Uterus (tissue), 3 donors: ENCODE measurements at regions not wholly inside any gene's neighbourhood (a gene's known extent, or its start where the extent isn't known, plus 50 kb on each side); places are given as distances from the start of the nearest gene placed in this dataset.

Experiments
- DNase-seq, 2 donors: peaks; one replicate each; pipeline ENCODE4 v3.0.0-alpha.2; 2019 to 2020
- H3K27ac ChIP-seq, 2 donors: fragments of 200-600 bp; sonication (generic); 1 replicate in 1 of 2; 2 replicates in 1 of 2; pipeline ENCODE4 v1.5.1; 2016 to 2018
- H3K27me3 ChIP-seq, 2 donors: fragments of 200-600 bp; sonication (generic); one replicate each; pipeline ENCODE4 v1.5.1; 2018 to 2019; ENCODE audit warnings: control low read depth in 1 of 2
- H3K36me3 ChIP-seq, 2 donors: fragments of 200-600 bp; sonication (generic); one replicate each; pipeline ENCODE4 v1.5.1; 2019; ENCODE audit warnings: control low read depth in 1 of 2
- H3K4me1 ChIP-seq, 2 donors: fragments of 200-600 bp; sonication (generic); one replicate each; pipeline ENCODE4 v1.5.1; 2018 to 2019; ENCODE audit warnings: control low read depth in 1 of 2
- H3K4me3 ChIP-seq, 2 donors: fragments of 200-600 bp; sonication (generic); 1 replicate in 1 of 2; 2 replicates in 1 of 2; pipeline ENCODE4 v1.5.1; 2018 to 2019; ENCODE audit warnings: mild to moderate bottlenecking in 1 of 2
- H3K9me3 ChIP-seq, 2 donors: fragments of 200-600 bp; sonication (generic); one replicate each; pipeline ENCODE4 v1.5.1; 2019; ENCODE audit warnings: control low read depth in 1 of 2
- POLR2A ChIP-seq, 2 donors: fragments of 450-650 bp; IDR thresholded peaks; one replicate each; pipeline ENCODE4 v1.6.1; 2016; ENCODE audit warnings: antibody characterized with exemption in 2 of 2, mild to moderate bottlenecking in 1 of 2, moderate library complexity in 1 of 2
- intact Hi-C: fragments of 100-400 bp; cut with DNase I; formaldehyde crosslinking; loops from one replicate; pipeline ENCODE4 v1.15.1; 2023; ENCODE audit warnings: low total_unique reads
- TF ChIP-seq, protein P1 (sequence below), 4 experiments: fragments of 200-600 bp in 2 of 4; fragments of 450-650 bp in 2 of 4; sonication (generic) in 2 of 4; IDR thresholded peaks; one replicate each; pipeline ENCODE4 v1.5.1; 2016 to 2019; ENCODE audit warnings: antibody characterized with exemption in 4 of 4, mild to moderate bottlenecking in 2 of 4, moderate library complexity in 1 of 4
- donor health status: DM: yes; HTN: yes; CAD: no.

DNA sequence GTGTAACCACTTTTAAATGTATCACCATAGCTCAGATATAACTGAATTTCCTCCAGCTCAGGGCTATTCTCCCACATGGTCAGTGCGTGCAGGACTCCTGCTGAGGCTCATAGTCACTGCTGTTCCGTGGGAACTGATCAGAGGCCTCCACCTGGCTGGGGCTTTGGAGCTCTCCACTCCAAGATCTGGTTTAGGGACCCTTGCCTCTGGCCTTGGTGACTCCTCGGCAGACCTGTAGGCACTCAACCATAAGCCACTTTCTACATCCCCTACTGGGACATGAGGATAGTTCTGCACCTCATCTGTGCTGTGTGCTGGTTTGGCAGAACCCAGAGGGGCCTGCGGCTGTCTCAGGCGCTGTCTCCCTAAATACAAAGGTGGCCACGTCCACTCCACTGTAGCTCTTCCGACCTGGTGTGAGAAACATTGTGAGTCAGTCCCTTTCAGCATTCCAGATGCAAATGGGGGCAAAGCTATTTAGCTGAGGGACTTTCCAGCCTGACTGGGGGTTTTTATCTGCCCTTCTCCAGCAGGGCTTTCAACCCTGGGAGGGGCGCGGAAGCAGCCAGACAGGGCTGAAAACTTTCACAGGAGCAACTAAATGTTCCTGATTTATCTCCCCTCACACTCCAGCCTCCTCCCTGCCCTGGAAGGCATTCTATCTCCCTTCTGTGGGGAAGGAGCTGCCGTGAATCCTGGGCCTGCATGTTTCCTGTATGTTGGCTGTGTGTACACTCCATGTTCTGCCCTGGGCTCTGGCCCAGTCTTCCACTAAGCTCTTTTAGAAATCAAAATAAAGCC is 218.3 kb upstream of the DAAM1 start:
- no peak for TF ChIP-seq POLR2A (IDR thresholded peaks at IDR 0.05)
- TF ChIP-seq, protein P1, sequence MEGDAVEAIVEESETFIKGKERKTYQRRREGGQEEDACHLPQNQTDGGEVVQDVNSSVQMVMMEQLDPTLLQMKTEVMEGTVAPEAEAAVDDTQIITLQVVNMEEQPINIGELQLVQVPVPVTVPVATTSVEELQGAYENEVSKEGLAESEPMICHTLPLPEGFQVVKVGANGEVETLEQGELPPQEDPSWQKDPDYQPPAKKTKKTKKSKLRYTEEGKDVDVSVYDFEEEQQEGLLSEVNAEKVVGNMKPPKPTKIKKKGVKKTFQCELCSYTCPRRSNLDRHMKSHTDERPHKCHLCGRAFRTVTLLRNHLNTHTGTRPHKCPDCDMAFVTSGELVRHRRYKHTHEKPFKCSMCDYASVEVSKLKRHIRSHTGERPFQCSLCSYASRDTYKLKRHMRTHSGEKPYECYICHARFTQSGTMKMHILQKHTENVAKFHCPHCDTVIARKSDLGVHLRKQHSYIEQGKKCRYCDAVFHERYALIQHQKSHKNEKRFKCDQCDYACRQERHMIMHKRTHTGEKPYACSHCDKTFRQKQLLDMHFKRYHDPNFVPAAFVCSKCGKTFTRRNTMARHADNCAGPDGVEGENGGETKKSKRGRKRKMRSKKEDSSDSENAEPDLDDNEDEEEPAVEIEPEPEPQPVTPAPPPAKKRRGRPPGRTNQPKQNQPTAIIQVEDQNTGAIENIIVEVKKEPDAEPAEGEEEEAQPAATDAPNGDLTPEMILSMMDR (IDR thresholded peaks at IDR 0.05) = no peak
- intact Hi-C loops = no loop called here

GRCh38 chr14:58972233-58973017 is 216.0 kb upstream of the DAAM1 start:
- no peak overlapping the region for H3K4me3 ChIP-seq
- intact Hi-C loops = no loop called here
- TF ChIP-seq, protein P1 (IDR thresholded peaks at IDR 0.05) = no peak
- TF ChIP-seq POLR2A (IDR thresholded peaks at IDR 0.05) = no peak
- no peaks in the 10 kb centered on the region for H3K27me3 ChIP-seq
- H3K9me3 ChIP-seq = no peaks in the 10 kb centered on the region
- no peak overlapping the region for H3K27ac ChIP-seq
- no peaks in the 10 kb centered on the region for H3K36me3 ChIP-seq
- no peaks in the 10 kb centered on the region for H3K4me1 ChIP-seq
- DNase-seq = no peak

More for the DNA sequence above, 218.3 kb upstream of the DAAM1 start:
- H3K9me3 ChIP-seq = no peaks in the 10 kb centered on the region
- H3K4me1 ChIP-seq = no peaks in the 10 kb centered on the region
- no peaks in the 10 kb centered on the region for H3K27me3 ChIP-seq
- no peaks in the 10 kb centered on the region for H3K36me3 ChIP-seq
- H3K27ac ChIP-seq = no peak overlapping the region
- no peak for DNase-seq
- H3K4me3 ChIP-seq = no peak overlapping the region

DNA sequence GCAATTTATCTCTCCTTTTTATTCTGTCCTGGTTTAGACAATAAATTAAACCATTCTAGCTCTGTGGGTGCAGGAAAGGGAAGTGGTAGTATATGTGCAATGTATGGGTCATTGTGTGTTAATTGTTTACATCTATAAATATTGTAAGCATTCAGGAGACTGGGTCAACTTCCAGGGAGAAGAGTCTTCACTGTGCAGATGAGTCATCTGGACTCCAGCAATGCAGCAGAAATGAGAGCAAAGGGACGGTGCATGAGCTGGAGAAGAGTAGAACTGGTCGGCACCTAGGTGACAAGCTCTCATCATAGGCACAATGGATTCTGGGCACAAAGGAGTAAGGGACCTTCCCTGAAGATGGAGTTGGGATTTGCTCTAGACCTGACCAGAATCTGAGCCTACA is 211.1 kb upstream of the DAAM1 start:
- no peaks in the 10 kb centered on the region for H3K9me3 ChIP-seq
- H3K4me1 ChIP-seq = no peaks in the 10 kb centered on the region
- intact Hi-C loops = no loop called here
- no peaks in the 10 kb centered on the region for H3K27me3 ChIP-seq
- no peak for DNase-seq
- no peak overlapping the region for H3K27ac ChIP-seq
- no peaks in the 10 kb centered on the region for H3K36me3 ChIP-seq
- TF ChIP-seq, protein P1 (IDR thresholded peaks at IDR 0.05) = no peak
- no peak for TF ChIP-seq POLR2A (IDR thresholded peaks at IDR 0.05)
- H3K4me3 ChIP-seq = no peak overlapping the region

DNA sequence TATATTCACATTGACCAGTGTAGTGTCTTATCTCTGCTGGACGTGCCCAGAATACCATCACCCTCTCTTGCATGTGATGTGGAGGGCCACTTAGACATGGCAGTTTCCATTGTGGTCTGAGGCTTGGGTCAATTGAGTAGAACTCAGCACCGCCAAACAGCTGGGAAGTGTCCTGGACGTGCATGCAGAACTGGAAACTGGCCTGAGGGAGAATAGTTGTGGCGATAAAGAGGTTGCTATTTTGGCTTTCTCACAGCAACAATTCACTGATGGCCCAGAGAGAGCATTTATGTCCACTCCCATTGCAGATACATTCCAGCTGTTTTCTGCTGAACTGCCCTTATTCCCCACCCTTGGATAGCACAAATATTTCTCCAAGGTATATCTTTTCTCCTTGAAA is 210.1 kb upstream of the DAAM1 start:
- Histone ChIP-seq H3K36me3 (no peaks in the 10 kb centered on the region), H3K4me3 (no peak overlapping the region), H3K9me3 (no peaks in the 10 kb centered on the region), H3K27ac (no peak overlapping the region), H3K4me1 (no peaks in the 10 kb centered on the region), H3K27me3 (no peaks in the 10 kb centered on the region)
- DNase-seq = peak in 1 of 2 donors; percentile 35
- intact Hi-C loops = no loop called here
- TF ChIP-seq, protein P1 (IDR thresholded peaks at IDR 0.05) = no peak
- TF ChIP-seq POLR2A (IDR thresholded peaks at IDR 0.05) = no peak

GRCh38 chr14:58979325-58979724 is 209.1 kb upstream of the DAAM1 start:
- Histone ChIP-seq H3K4me1 (no peaks in the 10 kb centered on the region), H3K4me3 (no peak overlapping the region), H3K27me3 (no peaks in the 10 kb centered on the region), H3K36me3 (no peaks in the 10 kb centered on the region), H3K27ac (no peak overlapping the region), H3K9me3 (no peaks in the 10 kb centered on the region)
- intact Hi-C loops = no loop called here
- DNase-seq = no peak
- TF ChIP-seq POLR2A (IDR thresholded peaks at IDR 0.05) = no peak
- TF ChIP-seq, protein P1 (IDR thresholded peaks at IDR 0.05) = no peak
